Testis (tissue), 2 donors: ENCODE measurements at regions not wholly inside any gene's neighbourhood (a gene's known extent, or its start where the extent isn't known, plus 50 kb on each side); places are given as distances from the start of the nearest gene placed in this dataset.

Experiments used
- DNase-seq: peaks from one replicate; pipeline ENCODE4 v3.0.0-alpha.2; 2019
- H3K27ac ChIP-seq, 2 donors: fragments of 200-600 bp; sonication (generic); one replicate each; pipeline ENCODE4 v1.5.1; 2019
- H3K27me3 ChIP-seq: fragments of 200-600 bp; sonication (generic); one replicate; pipeline ENCODE4 v1.5.1; 2019
- H3K36me3 ChIP-seq: fragments of 200-600 bp; sonication (generic); one replicate; pipeline ENCODE4 v1.5.1; 2017; ENCODE audit warnings: low read depth; ENCODE audit errors: missing control alignments
- H3K4me1 ChIP-seq: fragments of 200-600 bp; sonication (generic); one replicate; pipeline ENCODE4 v1.5.1; 2019
- H3K4me3 ChIP-seq, 2 donors: fragments of 200-600 bp; sonication (generic); one replicate each; pipeline ENCODE4 v1.5.1; 2017 to 2019
- H3K9me3 ChIP-seq: fragments of 200-600 bp; sonication (generic); one replicate; pipeline ENCODE4 v1.5.1; 2017
- POLR2A ChIP-seq: fragments of 450-650 bp; IDR thresholded peaks from one replicate; pipeline ENCODE4 v1.6.1; 2017; ENCODE audit warnings: antibody characterized with exemption, mild to moderate bottlenecking, moderate library complexity
- WGBS, 2 donors: methylation state at CpG; one replicate each; pipeline ENCODE4 v1.1.5; 2018; 5-methylcytosine and 5-hydroxymethylcytosine counted together
- intact Hi-C: fragments of 100-400 bp; cut with DNase I; formaldehyde crosslinking; loops from one replicate; pipeline ENCODE4 v1.15.1; 2023; ENCODE audit warnings: low total_unique reads
- TF ChIP-seq, protein P1 (sequence below), 3 experiments: fragments of 450-650 bp in 2 of 3; fragments of 200-600 bp in 1 of 3; sonication (generic) in 1 of 3; IDR thresholded peaks; one replicate each; pipeline ENCODE4 v1.5.1; 2016 to 2019; ENCODE audit warnings: antibody characterized with exemption in 3 of 3, mild to moderate bottlenecking in 2 of 3, moderate library complexity in 1 of 3

DNA sequence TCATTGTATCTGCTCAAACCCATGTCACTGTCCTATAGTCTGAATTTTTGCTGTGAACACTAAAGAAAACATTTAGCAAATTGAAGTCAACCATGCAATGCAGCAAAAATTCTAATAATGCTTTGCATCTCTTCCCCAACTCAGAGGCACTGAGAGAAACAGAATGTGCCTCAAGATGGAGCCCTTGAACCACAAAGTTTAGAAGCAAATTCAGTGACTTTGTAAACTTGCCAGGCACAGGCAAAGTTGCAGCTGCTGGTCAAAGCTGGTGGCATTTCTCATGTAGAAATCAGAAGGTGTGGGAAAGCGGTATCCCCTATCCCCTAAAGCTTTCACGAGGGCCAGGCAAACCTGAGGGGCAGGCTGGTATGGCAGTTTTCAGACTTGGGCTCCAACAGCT, 121.7 kb upstream of the DIPK2B start:
- no peak overlapping the region for H3K4me3 ChIP-seq
- no peaks in the 10 kb centered on the region for H3K27me3 ChIP-seq
- H3K36me3 ChIP-seq: no peaks in the 10 kb centered on the region
- WGBS, 2 donors: 30 to 40% methylated on average over 1 to 2 of the region's 2 CpGs
- no peaks in the 10 kb centered on the region for H3K4me1 ChIP-seq
- DNase-seq: peak; percentile 38
- intact Hi-C loops: no loop called here
- H3K27ac ChIP-seq: no peak overlapping the region
- no peaks in the 10 kb centered on the region for H3K9me3 ChIP-seq
- TF ChIP-seq POLR2A: no peak
- TF ChIP-seq, protein P1, sequence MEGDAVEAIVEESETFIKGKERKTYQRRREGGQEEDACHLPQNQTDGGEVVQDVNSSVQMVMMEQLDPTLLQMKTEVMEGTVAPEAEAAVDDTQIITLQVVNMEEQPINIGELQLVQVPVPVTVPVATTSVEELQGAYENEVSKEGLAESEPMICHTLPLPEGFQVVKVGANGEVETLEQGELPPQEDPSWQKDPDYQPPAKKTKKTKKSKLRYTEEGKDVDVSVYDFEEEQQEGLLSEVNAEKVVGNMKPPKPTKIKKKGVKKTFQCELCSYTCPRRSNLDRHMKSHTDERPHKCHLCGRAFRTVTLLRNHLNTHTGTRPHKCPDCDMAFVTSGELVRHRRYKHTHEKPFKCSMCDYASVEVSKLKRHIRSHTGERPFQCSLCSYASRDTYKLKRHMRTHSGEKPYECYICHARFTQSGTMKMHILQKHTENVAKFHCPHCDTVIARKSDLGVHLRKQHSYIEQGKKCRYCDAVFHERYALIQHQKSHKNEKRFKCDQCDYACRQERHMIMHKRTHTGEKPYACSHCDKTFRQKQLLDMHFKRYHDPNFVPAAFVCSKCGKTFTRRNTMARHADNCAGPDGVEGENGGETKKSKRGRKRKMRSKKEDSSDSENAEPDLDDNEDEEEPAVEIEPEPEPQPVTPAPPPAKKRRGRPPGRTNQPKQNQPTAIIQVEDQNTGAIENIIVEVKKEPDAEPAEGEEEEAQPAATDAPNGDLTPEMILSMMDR (IDR thresholded peaks at IDR 0.05): no peak

GRCh38 chrX:45320191-45320590, 119.5 kb upstream of the DIPK2B start:
- no peak for TF ChIP-seq POLR2A
- TF ChIP-seq, protein P1 (IDR thresholded peaks at IDR 0.05): no peak
- Histone ChIP-seq H3K4me3 (no peak overlapping the region), H3K27ac (no peak overlapping the region), H3K36me3 (no peaks in the 10 kb centered on the region), H3K9me3 (no peaks in the 10 kb centered on the region), H3K27me3 (no peaks in the 10 kb centered on the region), H3K4me1 (no peaks in the 10 kb centered on the region)
- intact Hi-C loops: no loop called here
- WGBS, 2 donors: 33 to 77% methylated on average over 1 of the region's 1 CpG
- no peak for DNase-seq

DNA sequence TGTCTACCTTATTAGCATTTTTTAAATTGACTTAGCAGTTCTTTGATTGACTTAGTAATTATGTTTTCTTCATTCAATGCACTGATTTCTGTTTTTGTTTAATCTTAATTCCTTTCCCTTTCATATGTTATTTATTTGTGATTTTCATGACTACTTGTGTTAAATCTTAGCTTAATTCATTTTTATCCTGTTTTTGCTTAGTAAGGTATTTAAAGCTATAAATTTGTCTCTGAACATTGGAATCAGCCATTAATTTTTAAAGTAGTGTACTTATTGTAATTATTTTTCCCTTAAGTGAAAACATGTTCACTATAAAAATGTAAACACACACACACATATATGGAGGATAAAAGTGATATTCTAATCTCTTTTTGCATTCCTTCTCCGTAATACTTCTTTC, 109.1 kb upstream of the DIPK2B start:
- WGBS, 2 donors: 86 to 93% methylated on average over 1 of the region's 1 CpG
- Histone ChIP-seq H3K9me3 (no peaks in the 10 kb centered on the region), H3K27ac (no peak overlapping the region), H3K4me3 (no peak overlapping the region), H3K36me3 (no peaks in the 10 kb centered on the region), H3K27me3 (no peaks in the 10 kb centered on the region), H3K4me1 (no peaks in the 10 kb centered on the region)
- TF ChIP-seq, protein P1 (IDR thresholded peaks at IDR 0.05): no peak
- no peak for TF ChIP-seq POLR2A
- intact Hi-C loops: no loop called here
- no peak for DNase-seq

GRCh38 chrX:45309096-45309495, 108.4 kb upstream of the DIPK2B start:
- Histone ChIP-seq H3K27me3 (no peaks in the 10 kb centered on the region), H3K9me3 (no peaks in the 10 kb centered on the region), H3K4me1 (no peaks in the 10 kb centered on the region), H3K27ac (no peak overlapping the region), H3K4me3 (no peak overlapping the region), H3K36me3 (no peaks in the 10 kb centered on the region)
- WGBS, 2 donors: 91 to 92% methylated on average over 4 of the region's 4 CpGs
- intact Hi-C loops: no loop called here
- DNase-seq: no peak
- TF ChIP-seq, protein P1 (IDR thresholded peaks at IDR 0.05): no peak
- TF ChIP-seq POLR2A: no peak

- intact Hi-C loops: no loop called here
- no peaks in the 10 kb centered on the region for H3K36me3 ChIP-seq
- no peak overlapping the region for H3K27ac ChIP-seq
- H3K9me3 ChIP-seq: no peaks in the 10 kb centered on the region
- H3K4me3 ChIP-seq: no peak overlapping the region
- H3K4me1 ChIP-seq: no peaks in the 10 kb centered on the region
- whole genome bisulfite sequencing, 2 donors: 44 to 50% methylated on average over 1 of the region's 1 CpG
- no peak for DNase-seq
- no peaks in the 10 kb centered on the region for H3K27me3 ChIP-seq
- TF ChIP-seq, protein P1 (IDR thresholded peaks at IDR 0.05): no peak
- no peak for TF ChIP-seq POLR2A
Measured at GRCh38 chrX:45306794-45307193, 106.1 kb upstream of the DIPK2B start.
